ENCODE measurements at regions not wholly inside any gene's neighbourhood (a gene's known extent, or its start where the extent isn't known, plus 50 kb on each side); places are given as distances from the start of the nearest gene placed in this dataset.
"Not testable (repeated sequence)": the region's sequence is repeated elsewhere in the genome, so short reads cannot be mapped to it uniquely, and the experiment has no call there.

- DNase-seq (ENCODE audit: low read depth in 2 of 2), result no peak
Measured at GRCh38 chr1:192476802-192477298, 98.7 kb upstream of the RGS1 start.

GRCh38 chr1:192477630-192478029 is 97.9 kb upstream of the RGS1 start:
- DNase-seq (ENCODE audit: low read depth in 2 of 2), result no peak

GRCh38 chr1:192485692-192486436 is 89.7 kb upstream of the RGS1 start:
- no peak for DNase-seq (ENCODE audit: low read depth in 2 of 2)

GRCh38 chr1:192488058-192488457 is 87.5 kb upstream of the RGS1 start:
- no peak for DNase-seq (ENCODE audit: low read depth in 2 of 2)

- no peak for DNase-seq (ENCODE audit: low read depth in 2 of 2)
Measured at GRCh38 chr1:192489047-192489446, 86.5 kb upstream of the RGS1 start.

- DNase-seq (ENCODE audit: low read depth in 2 of 2), result no peak
Measured at GRCh38 chr1:192489748-192490147, 85.8 kb upstream of the RGS1 start.

GRCh38 chr1:192491804-192492554 is 83.6 kb upstream of the RGS1 start:
- DNase-seq (ENCODE audit: low read depth in 2 of 2), result no peak

GRCh38 chr1:192493584-192493983 is 82.0 kb upstream of the RGS1 start:
- no peak for DNase-seq (ENCODE audit: low read depth in 2 of 2)

GRCh38 chr1:192496369-192497056 is 79.1 kb upstream of the RGS1 start:
- DNase-seq (ENCODE audit: low read depth in 2 of 2), result no peak

GRCh38 chr1:192497214-192497794 is 78.3 kb upstream of the RGS1 start:
- DNase-seq (ENCODE audit: low read depth in 2 of 2), result no peak

GRCh38 chr1:192498092-192498491 is 77.5 kb upstream of the RGS1 start:
- not testable (repeated sequence) for DNase-seq (ENCODE audit: low read depth in 2 of 2)

GRCh38 chr1:192499061-192499581 is 76.5 kb upstream of the RGS1 start:
- not testable (repeated sequence) for DNase-seq (ENCODE audit: low read depth in 2 of 2)

GRCh38 chr1:192500541-192500940 is 75.0 kb upstream of the RGS1 start:
- not testable (repeated sequence) for DNase-seq (ENCODE audit: low read depth in 2 of 2)

- DNase-seq (ENCODE audit: low read depth in 2 of 2), result no peak
Measured at GRCh38 chr1:192506741-192507155, 68.8 kb upstream of the RGS1 start.

- DNase-seq (ENCODE audit: low read depth in 2 of 2), result no peak
Measured at GRCh38 chr1:192512426-192513162, 63.0 kb upstream of the RGS1 start.

- DNase-seq (ENCODE audit: low read depth in 2 of 2), result no peak
Measured at GRCh38 chr1:192513196-192513595, 62.4 kb upstream of the RGS1 start.

GRCh38 chr1:192513697-192514096 is 61.9 kb upstream of the RGS1 start:
- no peak for DNase-seq (ENCODE audit: low read depth in 2 of 2)

GRCh38 chr1:192516776-192517297 is 58.7 kb upstream of the RGS1 start:
- DNase-seq (ENCODE audit: low read depth in 2 of 2), result peak; percentile 26 to 55

- DNase-seq (ENCODE audit: low read depth in 2 of 2), result not testable (repeated sequence)
Measured at GRCh38 chr1:192517716-192518355, 57.7 kb upstream of the RGS1 start.

- no peak for DNase-seq (ENCODE audit: low read depth in 2 of 2)
Measured at GRCh38 chr1:192518700-192519099, 56.9 kb upstream of the RGS1 start.
